ENCODE measurements at regions not wholly inside any gene's neighbourhood (a gene's known extent, or its start where the extent isn't known, plus 50 kb on each side); places are given as distances from the start of the nearest gene placed in this dataset.

DNA sequence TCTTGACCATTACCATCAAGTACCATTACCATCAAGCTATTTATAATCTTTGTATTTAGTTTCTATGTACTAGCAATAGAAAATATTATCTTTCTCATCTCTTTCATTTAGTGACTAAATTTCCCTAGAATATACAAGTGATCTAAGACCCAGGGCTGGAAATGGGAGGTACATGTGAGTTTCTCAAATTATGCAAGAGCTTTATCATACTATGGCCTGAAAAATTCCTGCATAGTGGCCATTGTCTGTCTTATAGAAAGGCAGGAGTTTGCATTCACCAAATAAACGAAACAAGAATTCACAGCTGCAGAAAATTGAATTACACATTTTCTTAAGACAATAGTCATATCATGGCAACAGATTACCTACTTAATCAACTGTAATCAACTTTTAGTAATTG lies 50.7 kb upstream of the HDAC9 start:
- TF ChIP-seq, protein P1, sequence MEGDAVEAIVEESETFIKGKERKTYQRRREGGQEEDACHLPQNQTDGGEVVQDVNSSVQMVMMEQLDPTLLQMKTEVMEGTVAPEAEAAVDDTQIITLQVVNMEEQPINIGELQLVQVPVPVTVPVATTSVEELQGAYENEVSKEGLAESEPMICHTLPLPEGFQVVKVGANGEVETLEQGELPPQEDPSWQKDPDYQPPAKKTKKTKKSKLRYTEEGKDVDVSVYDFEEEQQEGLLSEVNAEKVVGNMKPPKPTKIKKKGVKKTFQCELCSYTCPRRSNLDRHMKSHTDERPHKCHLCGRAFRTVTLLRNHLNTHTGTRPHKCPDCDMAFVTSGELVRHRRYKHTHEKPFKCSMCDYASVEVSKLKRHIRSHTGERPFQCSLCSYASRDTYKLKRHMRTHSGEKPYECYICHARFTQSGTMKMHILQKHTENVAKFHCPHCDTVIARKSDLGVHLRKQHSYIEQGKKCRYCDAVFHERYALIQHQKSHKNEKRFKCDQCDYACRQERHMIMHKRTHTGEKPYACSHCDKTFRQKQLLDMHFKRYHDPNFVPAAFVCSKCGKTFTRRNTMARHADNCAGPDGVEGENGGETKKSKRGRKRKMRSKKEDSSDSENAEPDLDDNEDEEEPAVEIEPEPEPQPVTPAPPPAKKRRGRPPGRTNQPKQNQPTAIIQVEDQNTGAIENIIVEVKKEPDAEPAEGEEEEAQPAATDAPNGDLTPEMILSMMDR (IDR thresholded peaks at IDR 0.05; ENCODE audit: low read length, missing control alignments): no peak
- DNase-seq (ENCODE audit: low read depth): no peak

DNA sequence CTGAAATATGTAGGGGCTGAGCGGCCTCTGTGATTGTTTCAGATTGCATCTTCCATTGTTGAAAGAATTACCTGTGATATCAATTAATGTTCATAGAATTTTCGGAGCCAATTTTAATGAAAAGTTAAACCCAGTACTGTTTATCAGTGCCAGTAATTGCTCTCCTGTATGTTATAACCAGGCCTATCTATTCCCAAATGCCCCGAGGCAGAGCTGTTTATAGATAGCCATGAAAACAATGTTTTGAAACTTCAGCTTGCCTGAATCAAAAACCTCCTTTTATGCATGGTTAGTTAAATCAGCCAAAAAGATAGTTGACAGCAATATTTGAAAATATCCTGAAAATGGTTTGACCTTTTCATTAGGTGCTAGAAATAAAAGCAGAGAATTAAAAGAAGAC lies 50.1 kb upstream of the HDAC9 start:
- DNase-seq (ENCODE audit: low read depth): no peak
- H3K4me3 ChIP-seq (replicated peaks; ENCODE audit: low read depth, low read length): no peak overlapping the region
- TF ChIP-seq, protein P1 (IDR thresholded peaks at IDR 0.05; ENCODE audit: low read length, missing control alignments): no peak

More for the DNA sequence above, 50.7 kb upstream of the HDAC9 start:
- no peak overlapping the region for H3K4me3 ChIP-seq (replicated peaks; ENCODE audit: low read depth, low read length)
